ENCODE measurements at regions not wholly inside any gene's neighbourhood (a gene's known extent, or its start where the extent isn't known, plus 50 kb on each side); places are given as distances from the start of the nearest gene placed in this dataset.

DNA sequence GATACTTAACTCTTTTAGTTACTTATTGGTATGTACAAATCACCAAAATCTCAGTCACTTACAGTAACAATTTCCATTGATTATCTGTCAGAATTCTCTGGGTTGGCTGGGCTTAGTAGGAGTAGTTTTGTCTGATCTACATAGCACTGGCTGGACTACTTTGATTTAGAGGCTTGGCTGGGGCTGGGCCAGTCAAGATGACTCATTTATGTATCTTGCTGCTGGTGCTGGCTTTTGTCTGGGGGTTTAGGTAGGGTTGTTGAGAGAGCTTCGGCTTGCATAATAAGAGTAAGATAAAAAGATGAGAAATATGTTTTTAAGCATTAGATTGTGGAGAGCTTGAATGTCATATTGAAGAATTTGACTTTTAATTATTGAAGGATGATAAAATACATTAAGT lies 1093.7 kb downstream of the SLC6A15 start:
- TF ChIP-seq ZNF274 (IDR thresholded peaks at IDR 0.05; ENCODE audit: low read depth, low read length), result no peak
- TF ChIP-seq YY1 (IDR thresholded peaks at IDR 0.05; ENCODE audit: insufficient read depth, insufficient read length), result no peak
- TF ChIP-seq SUZ12 (IDR thresholded peaks at IDR 0.05; ENCODE audit: extremely low read depth, insufficient read depth, insufficient read length), result no peak
